SW 1271 (cell line): ENCODE measurements at regions not wholly inside any gene's neighbourhood (a gene's known extent, or its start where the extent isn't known, plus 50 kb on each side); places are given as distances from the start of the nearest gene placed in this dataset.

ENCODE experiments used
- DNase-seq, 2 experiments: peaks; one replicate each; lab custom pipeline; 2025; lab: John Stamatoyannopoulos, UW

DNA sequence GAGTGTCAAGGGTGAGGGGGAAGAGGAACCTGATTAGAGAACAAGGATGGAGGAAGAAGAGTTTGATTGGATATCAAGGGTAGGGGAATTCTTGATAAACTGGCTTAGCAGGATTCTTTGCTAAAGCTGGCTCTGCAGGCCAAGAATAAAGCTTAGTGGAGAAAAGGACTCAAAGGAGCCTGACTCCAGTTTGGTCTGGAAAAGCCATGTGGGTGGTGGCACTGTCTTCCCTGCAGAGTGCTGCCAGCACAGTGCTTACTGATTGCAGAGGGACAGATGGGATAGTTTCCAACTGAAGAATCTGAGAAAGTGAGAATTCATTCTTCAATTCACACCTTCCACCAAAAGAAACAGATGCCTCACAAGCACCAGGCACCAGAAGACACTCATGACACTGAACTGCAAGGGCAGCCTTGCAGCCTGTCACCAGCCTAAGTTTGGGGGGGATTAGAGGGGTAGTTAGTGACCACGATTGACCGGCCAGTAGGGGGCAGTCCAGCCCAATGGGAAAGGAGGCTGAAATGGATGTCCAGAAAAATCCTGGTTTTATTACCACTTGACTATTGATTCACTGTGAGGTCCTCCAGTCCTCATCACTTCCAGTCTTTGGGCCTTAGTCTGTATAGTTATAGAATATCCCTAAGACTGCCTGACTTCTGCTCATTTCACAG lies 334.5 kb downstream of the SMAD2 start:
- DNase-seq, result no peak

- DNase-seq, result no peak
These were observed 335.8 kb downstream of the SMAD2 start for GRCh38 chr18:47594621-47595086.

- no peak for DNase-seq
These were observed 336.6 kb downstream of the SMAD2 start for GRCh38 chr18:47593744-47594472.

- DNase-seq, result no peak
These were observed 339.0 kb downstream of the SMAD2 start for GRCh38 chr18:47591429-47591828.

DNA sequence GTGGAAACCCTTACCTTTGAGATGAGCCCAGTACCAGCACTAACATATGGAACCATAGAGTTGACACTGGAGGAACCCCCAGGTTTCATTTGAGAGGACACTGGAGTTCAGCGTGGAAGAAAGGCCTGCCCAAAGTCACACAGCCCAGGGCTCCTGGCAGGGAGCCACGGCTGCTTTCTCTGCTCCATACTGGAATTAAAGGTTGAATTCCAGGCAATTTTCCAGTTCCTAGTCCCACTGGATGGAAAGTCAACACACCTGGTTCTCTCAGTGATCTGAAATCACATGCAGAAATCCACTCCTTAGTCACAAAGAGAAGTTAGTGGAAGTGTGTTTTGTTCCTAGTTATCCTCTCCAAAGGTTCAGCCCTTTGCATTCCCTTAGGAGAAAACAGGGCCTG lies 336.1 kb upstream of the SKOR2 start:
- no peak for DNase-seq

DNA sequence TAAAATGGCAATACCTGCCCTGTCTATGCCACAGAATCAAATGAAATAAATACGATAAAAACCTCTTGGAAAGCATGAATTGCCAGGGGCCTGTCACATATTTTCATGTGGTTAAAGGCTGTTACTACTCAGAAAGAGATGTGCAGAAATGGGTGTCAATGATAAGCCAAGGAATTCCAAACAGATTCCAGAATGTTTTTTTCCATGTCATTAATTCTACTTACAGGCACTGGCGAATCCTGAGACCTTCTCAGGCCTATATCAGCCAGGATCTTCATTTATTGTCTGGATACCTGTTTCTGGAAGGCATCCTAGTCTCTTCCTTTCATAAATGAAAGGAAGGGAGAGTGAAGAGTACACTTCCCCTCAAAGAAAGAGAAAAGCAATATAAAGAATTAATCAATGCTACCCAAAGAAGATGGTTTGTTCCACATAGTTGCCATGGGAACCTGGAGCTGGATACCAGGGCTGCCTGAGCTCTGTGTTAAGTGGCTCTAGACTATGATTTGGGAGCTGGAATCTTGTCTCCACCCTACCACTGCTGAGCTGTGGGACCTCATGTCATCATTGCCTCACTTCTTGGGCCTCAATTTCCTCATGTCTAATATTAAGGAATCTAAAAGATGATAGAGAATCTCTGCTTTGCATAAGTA lies 335.1 kb upstream of the SKOR2 start:
- no peak for DNase-seq

DNA sequence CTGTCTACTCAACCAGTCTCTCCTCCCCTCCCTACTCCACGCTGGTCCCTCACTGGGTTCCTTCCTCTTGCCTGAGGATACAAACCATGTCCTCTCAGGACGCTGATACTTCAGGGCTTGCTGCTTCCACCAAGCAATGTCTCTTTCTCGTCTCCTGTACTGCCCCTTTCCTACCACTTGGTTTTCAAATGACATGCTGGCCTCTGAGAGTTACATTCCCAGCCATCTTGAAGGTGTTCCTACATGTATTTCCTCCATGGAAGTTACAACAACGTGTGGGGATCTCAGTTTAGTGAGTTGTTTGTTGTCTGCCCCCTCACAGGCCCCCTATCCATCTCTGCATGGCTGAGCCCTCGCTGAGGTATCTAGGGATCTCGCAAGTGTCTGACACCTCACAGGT lies 334.5 kb upstream of the SKOR2 start:
- no peak for DNase-seq

- no peak for DNase-seq
These were observed 333.7 kb upstream of the SKOR2 start for GRCh38 chr18:47585136-47585535.

DNA sequence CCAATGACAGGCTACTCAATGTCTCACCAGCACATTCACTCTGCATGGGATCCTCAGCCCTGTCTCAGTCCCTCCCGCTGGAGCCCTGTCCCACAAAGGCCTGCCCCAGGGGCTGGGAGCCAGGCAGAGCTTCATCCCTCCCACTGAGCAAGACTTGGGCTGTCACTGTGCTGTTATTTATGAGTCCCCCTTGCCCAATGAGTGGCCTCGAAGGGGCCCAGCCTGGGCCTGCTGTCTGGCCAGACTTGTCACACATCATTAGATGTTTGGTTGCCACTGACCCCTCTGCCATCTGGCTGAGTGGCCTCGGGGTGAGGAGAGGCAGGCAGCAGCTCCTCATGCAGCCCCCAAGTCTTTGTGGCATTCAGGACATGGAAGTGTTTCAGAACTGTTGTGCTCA lies 330.6 kb upstream of the SKOR2 start:
- DNase-seq, result no peak

DNA sequence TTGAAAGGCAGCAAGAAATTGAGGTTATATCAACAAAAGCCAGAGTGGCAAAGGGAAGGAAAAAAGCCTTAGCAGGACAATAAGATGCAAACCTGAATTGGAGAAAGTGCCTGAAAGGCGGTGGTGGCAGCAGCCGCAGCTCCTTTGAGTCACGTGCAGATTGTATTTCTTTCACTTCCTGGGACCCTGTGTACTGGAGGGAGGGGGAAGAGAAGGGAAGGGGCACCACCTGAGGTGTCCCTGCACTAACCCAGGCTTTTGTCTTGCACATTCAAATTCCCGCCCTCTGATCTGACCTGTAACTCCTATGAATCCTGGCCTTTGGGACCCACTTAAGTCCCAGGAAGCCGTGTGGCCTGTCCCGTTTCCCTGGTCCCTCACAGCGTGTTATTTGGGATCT lies 326.1 kb upstream of the SKOR2 start:
- no peak for DNase-seq

- DNase-seq, result no peak
These were observed 323.5 kb upstream of the SKOR2 start for GRCh38 chr18:47574966-47575365.

DNA sequence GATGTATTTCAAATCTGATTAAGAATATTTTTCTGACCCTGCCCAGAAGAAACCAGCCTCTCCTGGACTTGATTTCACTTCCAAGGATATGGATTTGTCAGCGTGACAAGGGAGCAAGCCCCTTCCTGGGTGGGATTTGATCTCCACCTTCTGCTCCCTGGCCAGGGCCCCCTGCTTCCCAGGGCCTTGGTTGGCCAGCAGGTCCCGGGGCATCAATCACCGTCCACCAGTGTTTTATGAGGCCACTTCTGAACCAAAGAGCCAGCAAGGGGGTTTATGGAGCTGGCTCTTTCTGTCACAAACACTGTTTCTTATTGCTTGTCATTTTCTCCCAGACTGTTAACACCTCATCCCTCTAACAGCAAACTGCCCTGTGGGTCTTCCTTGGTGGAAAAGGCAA lies 320.5 kb upstream of the SKOR2 start:
- no peak for DNase-seq

DNA sequence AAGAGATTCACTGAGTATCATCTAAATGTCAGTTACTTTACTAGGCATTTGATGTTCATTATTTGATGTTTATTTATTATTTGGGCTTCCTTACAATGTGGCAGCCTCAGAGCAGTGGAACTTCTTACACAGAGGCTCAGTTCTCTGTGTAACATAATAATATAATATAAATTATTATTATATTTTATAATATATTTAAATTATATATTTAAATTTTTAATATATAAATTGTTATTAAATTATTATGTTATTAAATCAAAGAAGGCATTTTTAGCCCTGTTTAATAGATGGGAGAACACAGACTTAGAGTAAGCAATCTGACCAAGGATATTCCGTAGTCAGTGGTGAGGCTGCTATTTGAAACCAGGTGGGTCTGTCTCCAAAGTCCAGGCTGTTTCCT lies 315.3 kb upstream of the SKOR2 start:
- no peak for DNase-seq

- no peak for DNase-seq
These were observed 309.6 kb upstream of the SKOR2 start for GRCh38 chr18:47560723-47561715.

GRCh38 chr18:47558110-47558750 lies 306.8 kb upstream of the SKOR2 start:
- DNase-seq, result no peak

DNA sequence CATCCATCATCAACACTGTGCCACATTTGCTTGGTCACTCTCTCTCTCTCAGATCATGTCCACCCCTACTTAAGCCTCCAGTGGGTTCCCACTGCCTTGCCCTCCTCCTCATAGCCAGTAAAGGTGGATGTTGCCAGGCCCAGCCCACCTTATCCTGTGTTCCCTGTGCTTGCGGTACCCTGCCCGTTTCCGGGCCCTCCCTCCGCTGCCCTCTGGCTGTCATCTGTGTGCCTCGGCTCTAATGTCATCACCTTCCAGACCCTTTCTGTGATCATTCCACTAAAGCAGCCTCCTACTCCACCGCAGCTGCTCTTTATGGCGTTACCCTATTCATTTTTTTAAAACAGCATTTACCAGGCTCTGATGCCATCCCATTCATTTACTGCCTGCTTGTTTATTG lies 305.7 kb upstream of the SKOR2 start:
- no peak for DNase-seq

GRCh38 chr18:47552783-47553182 lies 301.3 kb upstream of the SKOR2 start:
- no peak for DNase-seq

GRCh38 chr18:47550611-47551010 lies 299.2 kb upstream of the SKOR2 start:
- DNase-seq, result no peak

GRCh38 chr18:47549021-47549540 lies 297.6 kb upstream of the SKOR2 start:
- no peak for DNase-seq

DNA sequence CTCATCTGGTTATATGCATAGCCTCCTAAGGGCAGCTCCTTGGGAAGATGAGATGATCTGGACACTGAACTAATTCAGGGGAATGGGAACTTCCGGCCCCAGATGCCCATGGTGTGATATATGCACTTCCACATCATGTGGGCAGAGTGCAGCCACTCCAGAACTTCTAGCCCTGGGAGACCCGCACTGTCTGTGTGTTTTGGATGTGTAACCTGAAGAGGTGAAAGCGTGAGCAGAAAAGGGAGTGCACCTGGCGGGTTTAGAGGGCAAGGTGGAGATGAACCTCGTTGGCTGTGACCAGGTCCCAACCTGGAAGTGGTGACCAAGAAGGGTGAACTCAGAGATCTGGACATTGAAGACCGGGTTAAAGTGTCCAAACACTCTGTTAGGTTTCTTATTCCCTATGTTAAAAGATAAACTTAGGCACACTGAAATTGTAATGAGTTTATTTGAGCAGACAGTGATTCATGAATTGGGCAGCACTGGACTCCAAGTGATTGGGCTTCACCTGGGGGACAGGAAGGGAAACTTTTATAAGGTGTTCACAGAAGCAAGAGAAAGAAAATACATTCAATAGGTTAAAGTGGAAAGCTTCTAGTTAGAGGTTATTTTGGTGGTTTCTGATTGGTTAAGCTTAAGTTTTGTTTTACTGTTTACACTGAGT lies 296.2 kb upstream of the SKOR2 start:
- DNase-seq, result no peak

DNA sequence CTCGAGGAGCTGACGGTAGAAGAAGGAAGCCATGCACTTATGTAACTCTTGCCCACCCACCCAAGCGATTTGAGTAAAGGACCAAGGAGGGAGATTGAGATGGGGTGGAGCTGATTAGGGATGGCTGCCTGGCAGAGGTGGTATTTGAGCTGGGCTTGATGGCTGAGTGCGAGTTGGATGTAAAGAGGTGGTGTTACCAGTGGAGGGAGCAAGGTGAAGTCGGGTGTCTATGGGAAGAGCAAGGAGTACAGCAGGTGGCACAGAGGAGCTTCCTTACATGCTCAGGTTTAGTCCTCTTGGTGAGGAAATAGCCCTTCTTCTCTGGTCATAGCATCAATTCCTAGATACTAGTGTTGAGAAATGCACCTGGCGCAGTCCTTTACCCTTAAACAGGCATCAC lies 294.2 kb upstream of the SKOR2 start:
- no peak for DNase-seq
